ENCODE measurements at regions not wholly inside any gene's neighbourhood (a gene's known extent, or its start where the extent isn't known, plus 50 kb on each side); places are given as distances from the start of the nearest gene placed in this dataset.

DNA sequence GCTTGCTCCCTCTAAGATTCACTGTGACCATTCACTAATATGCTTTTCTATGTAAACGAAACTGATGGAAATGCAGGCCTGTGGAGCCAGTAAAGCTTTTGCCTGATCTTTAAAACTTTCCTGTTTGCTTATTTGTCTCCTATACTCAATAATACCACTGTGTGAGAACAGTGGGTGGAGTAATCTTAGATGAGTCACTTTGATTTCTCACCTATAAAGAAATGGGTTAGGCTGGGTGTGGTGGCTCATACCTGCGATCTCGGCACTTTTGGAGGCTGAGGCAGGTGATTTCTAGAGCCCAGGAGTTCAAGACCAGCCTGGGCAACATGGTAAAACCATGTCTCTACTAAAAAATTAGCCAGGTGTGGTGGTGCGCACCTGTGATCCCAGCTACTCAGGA, 70.8 kb downstream of the RWDD3 start:
- TF ChIP-seq, protein P1, sequence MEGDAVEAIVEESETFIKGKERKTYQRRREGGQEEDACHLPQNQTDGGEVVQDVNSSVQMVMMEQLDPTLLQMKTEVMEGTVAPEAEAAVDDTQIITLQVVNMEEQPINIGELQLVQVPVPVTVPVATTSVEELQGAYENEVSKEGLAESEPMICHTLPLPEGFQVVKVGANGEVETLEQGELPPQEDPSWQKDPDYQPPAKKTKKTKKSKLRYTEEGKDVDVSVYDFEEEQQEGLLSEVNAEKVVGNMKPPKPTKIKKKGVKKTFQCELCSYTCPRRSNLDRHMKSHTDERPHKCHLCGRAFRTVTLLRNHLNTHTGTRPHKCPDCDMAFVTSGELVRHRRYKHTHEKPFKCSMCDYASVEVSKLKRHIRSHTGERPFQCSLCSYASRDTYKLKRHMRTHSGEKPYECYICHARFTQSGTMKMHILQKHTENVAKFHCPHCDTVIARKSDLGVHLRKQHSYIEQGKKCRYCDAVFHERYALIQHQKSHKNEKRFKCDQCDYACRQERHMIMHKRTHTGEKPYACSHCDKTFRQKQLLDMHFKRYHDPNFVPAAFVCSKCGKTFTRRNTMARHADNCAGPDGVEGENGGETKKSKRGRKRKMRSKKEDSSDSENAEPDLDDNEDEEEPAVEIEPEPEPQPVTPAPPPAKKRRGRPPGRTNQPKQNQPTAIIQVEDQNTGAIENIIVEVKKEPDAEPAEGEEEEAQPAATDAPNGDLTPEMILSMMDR (IDR thresholded peaks at IDR 0.05) = no peak
- TF ChIP-seq POLR2A (IDR thresholded peaks at IDR 0.05) = no peak
